Heart left ventricle (tissue), 16 donors: ENCODE measurements at regions not wholly inside any gene's neighbourhood (a gene's known extent, or its start where the extent isn't known, plus 50 kb on each side); places are given as distances from the start of the nearest gene placed in this dataset.
A peak's percentile ranks its signal among the peaks of the same experiment; 100 is the strongest.

Experiments
- ATAC-seq, 4 donors: fragments of 200-7000 bp; cut with Tn5 transposase; one replicate each; pipeline ENCODE4 v1.9.1; 2020 to 2022; ENCODE audit warnings: moderate library complexity in 4 of 4, mild to moderate bottlenecking in 3 of 4, moderate number of reproducible peaks in 1 of 4
- DNase-seq, 5 donors: peaks; one replicate each; pipeline ENCODE4 v3.0.0-alpha.2; 2020
- H3K27ac ChIP-seq, 12 donors: fragments of 200-600 bp; sonication (generic) in 4 of 12; one replicate each; pipeline versions ENCODE4 v1.5.0 to v1.8.0; 2016 to 2022; ENCODE audit warnings: mild to moderate bottlenecking in 2 of 12
- H3K27me3 ChIP-seq, 9 donors: fragments of 200-600 bp; sonication (generic) in 2 of 9; one replicate each; pipeline versions ENCODE4 v1.5.1 to v1.8.0; 2016 to 2022; ENCODE audit warnings: mild to moderate bottlenecking in 3 of 9
- H3K36me3 ChIP-seq, 9 donors: fragments of 200-600 bp; sonication (generic) in 2 of 9; one replicate each; pipeline versions ENCODE4 v1.5.0 to v1.8.0; 2018 to 2022; ENCODE audit warnings: mild to moderate bottlenecking in 2 of 9
- H3K4me1 ChIP-seq, 12 donors: fragments of 200-600 bp; sonication (generic) in 4 of 12; one replicate each; pipeline versions ENCODE4 v1.5.0 to v1.8.0; 2016 to 2022; ENCODE audit warnings: mild to moderate bottlenecking in 3 of 12
- H3K4me3 ChIP-seq, 12 donors: fragments of 200-600 bp; sonication (generic) in 4 of 12; one replicate each; pipeline versions ENCODE4 v1.5.0 to v1.8.0; 2017 to 2022; ENCODE audit warnings: mild to moderate bottlenecking in 9 of 12, moderate library complexity in 4 of 12
- H3K9me3 ChIP-seq, 12 donors: fragments of 200-600 bp; sonication (generic) in 4 of 12; one replicate each; pipeline versions ENCODE4 v1.5.0 to v1.8.0; 2016 to 2022; ENCODE audit warnings: mild to moderate bottlenecking in 1 of 12
- POLR2A ChIP-seq, 2 donors: fragments of 450-650 bp; IDR thresholded peaks; one replicate each; pipeline ENCODE4 v1.6.1; 2017; ENCODE audit warnings: antibody characterized with exemption in 2 of 2, mild to moderate bottlenecking in 2 of 2, moderate library complexity in 2 of 2
- whole genome bisulfite sequencing, 4 donors: extraction: QIAGEN DNeasy Blood & Tissue Kit in 2 of 4; methylation state at CpG; one replicate each; pipeline versions ENCODE4 v1.1.5 to v1.1.7; 2013 to 2018; 5-methylcytosine and 5-hydroxymethylcytosine counted together
- intact Hi-C, 10 donors: fragments of 100-400 bp; cut with DNase I; formaldehyde crosslinking; loops; one replicate each; pipeline versions ENCODE4 v1.11.1 to v1.14.2; 2022
- TF ChIP-seq, protein P1 (sequence below), 12 donors: fragments of 200-600 bp; sonication (generic) in 4 of 12; IDR thresholded peaks; one replicate each; pipeline versions ENCODE4 v1.5.0 to v1.8.0; 2018 to 2022; ENCODE audit warnings: antibody characterized with exemption in 12 of 12, mild to moderate bottlenecking in 5 of 12
- donor health status: ischemic (EF 13 %, LVEDD 7.1; RV severe dilation, severe dysfunction).
- donor health status: healthy with polysubstance abuse.
- donor health status: DM: no; HTN: yes; CAD: no.
- donor health status: DM: no; HTN: no; CAD: no.
- donor health status: ischemic (EF 25% LVEDD 6.9; RV normal size, moderate dysfunction).
- donor health status: ischemic (EF 25% LVEDD 5.7; RV mildly dilated, moderate dysfunction).
- donor health status: healthy.
- donor health status: DM: yes; HTN: yes; CAD: no.
- donor health status: ischemic (EF 35%, LVEDD 5.7; RV mildly dilated, moderate dysfunction).
- donor health status: nonischemic (EF 11% LVEDD 7.7; RV severe dilation, severe dysfunction).
- donor health status: DM: yes; HTN: yes; CAD: no.
- donor health status: PGD.
- donor health status: ischemic (EF 29% LVEDD 5.4; RV normal size, mild dysfunction).
- donor health status: nonischemic (EF 23%, LVEDD 6.1; RV moderate dilation, normal function).

- TF ChIP-seq POLR2A (IDR thresholded peaks at IDR 0.05) = no peak
- TF ChIP-seq, protein P1, sequence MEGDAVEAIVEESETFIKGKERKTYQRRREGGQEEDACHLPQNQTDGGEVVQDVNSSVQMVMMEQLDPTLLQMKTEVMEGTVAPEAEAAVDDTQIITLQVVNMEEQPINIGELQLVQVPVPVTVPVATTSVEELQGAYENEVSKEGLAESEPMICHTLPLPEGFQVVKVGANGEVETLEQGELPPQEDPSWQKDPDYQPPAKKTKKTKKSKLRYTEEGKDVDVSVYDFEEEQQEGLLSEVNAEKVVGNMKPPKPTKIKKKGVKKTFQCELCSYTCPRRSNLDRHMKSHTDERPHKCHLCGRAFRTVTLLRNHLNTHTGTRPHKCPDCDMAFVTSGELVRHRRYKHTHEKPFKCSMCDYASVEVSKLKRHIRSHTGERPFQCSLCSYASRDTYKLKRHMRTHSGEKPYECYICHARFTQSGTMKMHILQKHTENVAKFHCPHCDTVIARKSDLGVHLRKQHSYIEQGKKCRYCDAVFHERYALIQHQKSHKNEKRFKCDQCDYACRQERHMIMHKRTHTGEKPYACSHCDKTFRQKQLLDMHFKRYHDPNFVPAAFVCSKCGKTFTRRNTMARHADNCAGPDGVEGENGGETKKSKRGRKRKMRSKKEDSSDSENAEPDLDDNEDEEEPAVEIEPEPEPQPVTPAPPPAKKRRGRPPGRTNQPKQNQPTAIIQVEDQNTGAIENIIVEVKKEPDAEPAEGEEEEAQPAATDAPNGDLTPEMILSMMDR (IDR thresholded peaks at IDR 0.05) = no peak
- Histone ChIP-seq H3K36me3 (no peaks in the 10 kb centered on the region), H3K27ac (peak overlapping the region in 10 of 12 donors; percentile 36 to 78 (median 56)), H3K27me3 (no peaks in the 10 kb centered on the region), H3K4me1 (peaks cover 0 to 41% (median 9%) of the 10 kb centered on the region in 12 donors), H3K9me3 (peaks cover 0 to 3% (median 0%) of the 10 kb centered on the region in 12 donors), H3K4me3 (peak overlapping the region in 8 of 12 donors; percentile 22 to 41 (median 29))
- no peak for DNase-seq
- 54 to 77% (median 64%) methylated on average over 11 of the region's 11 CpGs for WGBS, 4 donors
- intact Hi-C loops = loop anchor here in 1 of 10 donors (5.0 kb wide), 1 partner anchor 235 kb away; no protein-coding TSS in a partner anchor
- ATAC-seq = no peak
Measured at GRCh38 chr12:47317175-47317915, 237.6 kb upstream of the AMIGO2 start.

DNA sequence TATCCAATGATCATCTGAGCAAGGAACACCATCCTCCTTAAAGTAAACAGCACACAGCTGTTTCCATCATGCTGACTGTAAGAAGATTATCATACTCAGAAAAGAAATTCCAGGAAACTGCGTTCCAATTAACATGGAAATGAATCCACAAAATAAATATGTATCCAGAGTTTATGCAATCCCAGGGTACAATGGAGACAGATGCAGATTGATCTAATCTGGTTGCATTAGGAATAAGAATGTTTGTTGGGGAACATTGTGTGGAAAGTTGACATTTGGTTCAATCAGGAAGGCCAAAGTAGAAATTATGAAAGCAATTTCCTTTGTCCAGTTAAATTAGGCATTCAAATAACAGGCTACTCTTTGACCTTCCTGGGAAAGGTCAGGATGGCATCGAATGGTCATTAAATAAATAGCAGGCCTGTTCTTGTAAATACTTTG, 236.9 kb upstream of the AMIGO2 start:
- Histone ChIP-seq H3K4me3 (peak overlapping the region in 2 of 12 donors; percentile 33 to 41), H3K9me3 (no peaks in the 10 kb centered on the region), H3K27me3 (no peaks in the 10 kb centered on the region), H3K27ac (peak overlapping the region in 9 of 12 donors; percentile 41 to 78 (median 58)), H3K36me3 (no peaks in the 10 kb centered on the region), H3K4me1 (peaks cover 0 to 41% (median 9%) of the 10 kb centered on the region in 12 donors)
- DNase-seq = no peak
- WGBS, 4 donors = 31 to 53% (median 35%) methylated on average over 2 of the region's 2 CpGs
- TF ChIP-seq POLR2A (IDR thresholded peaks at IDR 0.05) = no peak
- TF ChIP-seq, protein P1 (IDR thresholded peaks at IDR 0.05) = no peak
- peak in 3 of 4 donors; percentile 31 to 42 (median 39) for ATAC-seq
- intact Hi-C loops = loop anchor here in 1 of 10 donors (5.0 kb wide), 1 partner anchor 234 kb away; no protein-coding TSS in a partner anchor

- WGBS, 4 donors = 92 to 100% (median 95%) methylated on average over 1 of the region's 1 CpG
Measured at GRCh38 chr12:47314996-47315395, 235.2 kb upstream of the AMIGO2 start.

More at GRCh38 chr12:47314996-47315395, 235.2 kb upstream of the AMIGO2 start:
- Histone ChIP-seq H3K9me3 (no peaks in the 10 kb centered on the region), H3K27ac (no peak overlapping the region), H3K36me3 (no peaks in the 10 kb centered on the region), H3K4me1 (peaks cover 0 to 34% (median 9%) of the 10 kb centered on the region in 12 donors), H3K27me3 (no peaks in the 10 kb centered on the region), H3K4me3 (no peak overlapping the region)
- no peak for DNase-seq
- no peak for ATAC-seq
- TF ChIP-seq, protein P1 (IDR thresholded peaks at IDR 0.05) = no peak
- TF ChIP-seq POLR2A (IDR thresholded peaks at IDR 0.05) = no peak
- intact Hi-C loops = loop anchor here in 1 of 10 donors (5.0 kb wide), 1 partner anchor 233 kb away; no protein-coding TSS in a partner anchor
